ENCODE measurements at regions not wholly inside any gene's neighbourhood (a gene's known extent, or its start where the extent isn't known, plus 50 kb on each side); places are given as distances from the start of the nearest gene placed in this dataset.

DNA sequence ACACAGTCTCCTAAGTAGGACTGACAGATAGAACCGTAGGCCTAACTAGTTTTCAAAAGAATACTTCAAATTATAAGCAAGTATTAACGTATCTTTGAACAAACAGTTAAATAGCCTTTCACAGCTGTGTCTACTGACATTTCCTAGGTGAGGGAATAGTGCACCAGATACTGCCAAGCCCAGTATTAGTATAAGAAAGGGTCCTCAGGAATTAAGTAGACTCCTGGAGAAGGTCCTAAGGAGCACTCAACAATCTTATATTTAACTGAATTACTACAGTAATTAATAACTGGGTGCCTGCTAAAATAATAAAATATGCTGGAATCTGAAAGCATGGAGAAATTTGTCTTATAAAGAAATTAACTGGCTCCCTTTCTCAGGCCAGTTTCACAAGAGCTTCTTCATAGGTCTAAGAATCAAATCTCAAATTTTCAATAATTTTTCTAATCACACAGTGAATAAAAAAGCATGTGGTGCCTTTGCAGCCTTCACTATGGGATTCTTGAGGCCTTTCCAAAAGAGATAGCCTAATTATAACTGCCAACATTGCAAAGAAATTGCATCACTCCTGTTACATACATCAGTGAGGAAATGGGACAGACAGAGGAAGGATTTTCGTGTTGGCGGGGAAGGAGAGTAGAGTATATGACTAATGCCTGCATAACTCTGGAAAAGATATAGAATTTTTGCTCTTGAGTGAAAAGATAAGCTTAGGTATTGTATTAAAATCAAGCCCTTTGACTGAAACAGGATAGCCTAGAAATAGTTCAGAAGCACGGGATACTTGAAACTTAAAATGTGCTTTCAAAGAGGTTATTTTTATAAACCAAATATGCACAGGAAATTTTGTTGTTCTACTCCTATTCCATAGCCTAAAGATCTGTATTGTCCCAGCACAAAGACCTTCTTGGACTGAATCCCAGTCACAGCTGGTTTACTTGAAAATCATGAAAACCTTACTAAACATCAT is 228.6 kb upstream of the STK17B start:
- DNase-seq (ENCODE audit: low read depth), result no peak
- TF ChIP-seq CTCF (IDR thresholded peaks at IDR 0.05; ENCODE audit: control insufficient read depth, extremely low read depth, insufficient read depth), result no peak
- no peak overlapping the region for H3K4me3 ChIP-seq (ENCODE audit: low read depth, low read length)

DNA sequence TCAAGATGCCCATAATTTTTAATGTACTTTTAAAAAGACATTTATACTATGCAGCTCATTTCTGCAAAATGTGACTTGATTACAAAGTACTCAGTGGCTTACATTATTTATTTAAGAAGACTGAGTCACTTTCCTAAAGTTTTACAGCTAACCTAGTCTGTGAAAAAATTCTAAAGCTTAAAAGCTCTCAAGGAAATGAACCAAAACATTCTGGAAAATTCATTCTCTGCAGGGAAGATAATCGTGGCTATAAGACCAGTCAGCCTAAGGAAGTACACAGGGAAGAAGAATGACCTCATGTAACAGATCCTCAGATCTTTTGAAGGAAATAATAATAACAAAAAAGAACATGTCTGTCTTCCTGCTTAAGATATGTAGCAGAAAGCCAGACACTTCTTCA is 232.1 kb upstream of the STK17B start:
- DNase-seq (ENCODE audit: low read depth), result no peak
- no peak for TF ChIP-seq CTCF (IDR thresholded peaks at IDR 0.05; ENCODE audit: control insufficient read depth, extremely low read depth, insufficient read depth)
- no peak overlapping the region for H3K4me3 ChIP-seq (ENCODE audit: low read depth, low read length)

- no peak for DNase-seq (ENCODE audit: low read depth)
- no peak for TF ChIP-seq CTCF (IDR thresholded peaks at IDR 0.05; ENCODE audit: control insufficient read depth, extremely low read depth, insufficient read depth)
- no peak overlapping the region for H3K4me3 ChIP-seq (ENCODE audit: low read depth, low read length)
Observed at GRCh38 chr2:196404276-196404675, 232.9 kb upstream of the STK17B start.

- no peak overlapping the region for H3K4me3 ChIP-seq (ENCODE audit: low read depth, low read length)
Observed at GRCh38 chr2:196407675-196408264, 231.7 kb upstream of the CCDC150 start.

DNA sequence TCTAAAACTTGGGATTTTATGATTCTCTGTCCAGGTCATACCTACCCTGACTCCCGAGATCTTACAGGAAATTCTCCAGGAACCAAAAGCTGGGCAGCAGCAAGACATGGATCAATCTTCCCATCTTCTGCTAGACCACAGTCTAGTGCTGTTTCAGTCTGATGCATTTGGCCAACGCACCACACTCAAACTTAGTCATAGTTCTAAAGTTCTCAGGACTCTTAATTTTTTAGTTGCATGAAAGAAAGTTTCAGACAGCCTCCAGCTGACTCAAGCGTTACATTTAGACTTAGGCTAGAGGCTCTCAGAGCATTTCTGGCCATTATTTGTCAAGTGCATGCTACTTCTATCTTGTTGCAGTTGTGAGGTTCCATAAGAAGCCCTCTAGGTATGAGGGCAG is 230.1 kb upstream of the CCDC150 start:
- H3K4me3 ChIP-seq (ENCODE audit: low read depth, low read length), result no peak overlapping the region
- no peak for DNase-seq (ENCODE audit: low read depth)
- TF ChIP-seq CTCF (IDR thresholded peaks at IDR 0.05; ENCODE audit: control insufficient read depth, extremely low read depth, insufficient read depth), result no peak

More at GRCh38 chr2:196407675-196408264, 231.7 kb upstream of the CCDC150 start:
- no peak for DNase-seq (ENCODE audit: low read depth)
- no peak for TF ChIP-seq CTCF (IDR thresholded peaks at IDR 0.05; ENCODE audit: control insufficient read depth, extremely low read depth, insufficient read depth)

GRCh38 chr2:196410008-196410407 is 229.5 kb upstream of the CCDC150 start:
- no peak for DNase-seq (ENCODE audit: low read depth)
- no peak for TF ChIP-seq CTCF (IDR thresholded peaks at IDR 0.05; ENCODE audit: control insufficient read depth, extremely low read depth, insufficient read depth)
- H3K4me3 ChIP-seq (ENCODE audit: low read depth, low read length), result no peak overlapping the region

All from LNCaP clone FGC (cell line).